HL-60 (cell line): ENCODE measurements at regions not wholly inside any gene's neighbourhood (a gene's known extent, or its start where the extent isn't known, plus 50 kb on each side); places are given as distances from the start of the nearest gene placed in this dataset.

Experiments
- DNase-seq, 2 experiments: peaks; one replicate each; pipeline ENCODE4 v3.0.0-alpha.2; 2010 to 2020; ENCODE audit warnings: low read depth in 1 of 2, low spot score in 1 of 2
- H3K27ac ChIP-seq: fragments of 250-450 bp; sonication (Bioruptor Pico); replicated peaks from 2 replicates; pipeline ENCODE4 v1.5.1; 2020; ENCODE audit warnings: mild to moderate bottlenecking, moderate library complexity
- H3K27me3 ChIP-seq: fragments of 250-450 bp; sonication (Bioruptor Pico); 2 replicates; pipeline ENCODE4 v1.5.1; 2021; ENCODE audit warnings: mild to moderate bottlenecking, moderate library complexity; ENCODE audit not compliant: insufficient read depth, poor library complexity, severe bottlenecking
- H3K4me3 ChIP-seq: replicated peaks from 2 replicates; pipeline ENCODE4 v1.5.1; 2011; ENCODE audit warnings: mild to moderate bottlenecking, control low read depth, low read length; ENCODE audit not compliant: insufficient read depth
- CTCF ChIP-seq: IDR thresholded peaks from one replicate; pipeline ENCODE4 v1.5.1; 2011; ENCODE audit warnings: low read length, control low read depth, inconsistent platforms; ENCODE audit not compliant: insufficient read depth
- GABPA ChIP-seq: IDR thresholded peaks from 2 replicates; pipeline ENCODE4 v1.6.1; 2012; ENCODE audit warnings: low read depth
- POLR2AphosphoS5 ChIP-seq: IDR thresholded peaks from 2 replicates; pipeline ENCODE4 v1.6.1; 2012; ENCODE audit warnings: low read depth
- REST ChIP-seq: IDR thresholded peaks from 2 replicates; pipeline ENCODE4 v1.6.1; 2012; ENCODE audit warnings: low read depth; ENCODE audit not compliant: insufficient replicate concordance
- SPI1 ChIP-seq: IDR thresholded peaks from 2 replicates; pipeline ENCODE4 v1.6.1; 2012; ENCODE audit warnings: low read depth, mild to moderate bottlenecking, borderline replicate concordance

- H3K27me3 ChIP-seq = no peaks in the 10 kb centered on the region
- H3K4me3 ChIP-seq = no peak overlapping the region
- no peak for TF ChIP-seq GABPA
- DNase-seq = no peak
- H3K27ac ChIP-seq = no peak overlapping the region
These were observed 206.9 kb upstream of the ZNF536 start for GRCh38 chr19:30165228-30165813.

GRCh38 chr19:30167206-30167868 lies 204.8 kb upstream of the ZNF536 start:
- Histone ChIP-seq H3K27me3 (no peaks in the 10 kb centered on the region), H3K27ac (no peak overlapping the region), H3K4me3 (no peak overlapping the region)
- TF ChIP-seq REST (no peak), POLR2AphosphoS5 (no peak), CTCF (no peak), GABPA (no peak), SPI1 (no peak)
- DNase-seq = no peak

GRCh38 chr19:30167976-30168635 lies 204.1 kb upstream of the ZNF536 start:
- DNase-seq = no peak
- no peaks in the 10 kb centered on the region for H3K27me3 ChIP-seq
- H3K4me3 ChIP-seq = no peak overlapping the region
- TF ChIP-seq REST (no peak), POLR2AphosphoS5 (no peak), CTCF (no peak), GABPA (no peak), SPI1 (no peak)
- H3K27ac ChIP-seq = no peak overlapping the region

GRCh38 chr19:30168760-30169159 lies 203.4 kb upstream of the ZNF536 start:
- no peak for DNase-seq
- no peaks in the 10 kb centered on the region for H3K27me3 ChIP-seq
- TF ChIP-seq POLR2AphosphoS5 (no peak), CTCF (no peak), GABPA (no peak), SPI1 (no peak), REST (no peak)
- H3K4me3 ChIP-seq = no peak overlapping the region
- H3K27ac ChIP-seq = no peak overlapping the region
